ENCODE measurements at regions not wholly inside any gene's neighbourhood (a gene's known extent, or its start where the extent isn't known, plus 50 kb on each side); places are given as distances from the start of the nearest gene placed in this dataset.

GRCh38 chr4:157806184-157806583 lies 366.6 kb downstream of the GASK1B start:
- CTCF ChIA-PET: no interaction called here
- POLR2A ChIA-PET: no interaction called here

- ChIA-PET POLR2A (no interaction called here), CTCF (no interaction called here)
Observed at GRCh38 chr4:157804986-157805385, 367.8 kb downstream of the GASK1B start.

GRCh38 chr4:157803845-157804521 lies 368.8 kb downstream of the GASK1B start:
- ChIA-PET CTCF (no interaction called here), POLR2A (no interaction called here)

GRCh38 chr4:157803421-157803820 lies 369.4 kb downstream of the GASK1B start:
- ChIA-PET CTCF (no interaction called here), POLR2A (no interaction called here)

GRCh38 chr4:157795495-157795894 lies 377.3 kb downstream of the GASK1B start:
- ChIA-PET CTCF (no interaction called here), POLR2A (no interaction called here)

GRCh38 chr4:157792716-157793115 lies 380.1 kb downstream of the GASK1B start:
- POLR2A ChIA-PET: no interaction called here
- CTCF ChIA-PET: interaction anchor here (0.8 kb wide), 1 partner anchor 111 kb away, joined by 5 read pairs; no protein-coding TSS in a partner anchor

- ChIA-PET POLR2A (no interaction called here), CTCF (no interaction called here)
Observed at GRCh38 chr4:157791236-157791635, 381.6 kb downstream of the GASK1B start.

- CTCF ChIA-PET: no interaction called here
- POLR2A ChIA-PET: no interaction called here
Observed at GRCh38 chr4:157787618-157788017, 385.2 kb downstream of the GASK1B start.

GRCh38 chr4:157781361-157781760 lies 391.5 kb downstream of the GASK1B start:
- CTCF ChIA-PET: no interaction called here
- POLR2A ChIA-PET: no interaction called here

GRCh38 chr4:157779081-157779480 lies 393.7 kb downstream of the GASK1B start:
- ChIA-PET CTCF (no interaction called here), POLR2A (no interaction called here)

GRCh38 chr4:157776930-157777528 lies 395.8 kb downstream of the GASK1B start:
- ChIA-PET POLR2A (no interaction called here), CTCF (no interaction called here)

GRCh38 chr4:157775971-157776370 lies 396.9 kb downstream of the GASK1B start:
- POLR2A ChIA-PET: no interaction called here

GRCh38 chr4:157772907-157773306 lies 399.9 kb downstream of the GASK1B start:
- CTCF ChIA-PET: no interaction called here
- POLR2A ChIA-PET: no interaction called here

More at GRCh38 chr4:157775971-157776370, 396.9 kb downstream of the GASK1B start:
- CTCF ChIA-PET: no interaction called here

GRCh38 chr4:157768419-157768818 lies 404.4 kb downstream of the GASK1B start:
- CTCF ChIA-PET: no interaction called here
- POLR2A ChIA-PET: no interaction called here

GRCh38 chr4:157763490-157763889 lies 409.3 kb downstream of the GASK1B start:
- POLR2A ChIA-PET: no interaction called here
- CTCF ChIA-PET: no interaction called here

- CTCF ChIA-PET: no interaction called here
Observed at GRCh38 chr4:157754410-157754809, 418.4 kb downstream of the GASK1B start.

GRCh38 chr4:157751631-157752030 lies 421.2 kb downstream of the GASK1B start:
- ChIA-PET CTCF (no interaction called here), POLR2A (no interaction called here)

More at GRCh38 chr4:157754410-157754809, 418.4 kb downstream of the GASK1B start:
- POLR2A ChIA-PET: no interaction called here

- POLR2A ChIA-PET: no interaction called here
- CTCF ChIA-PET: no interaction called here
Observed at GRCh38 chr4:157741642-157742041, 431.2 kb downstream of the GASK1B start.

GRCh38 chr4:157739242-157739641 lies 433.6 kb downstream of the GASK1B start:
- CTCF ChIA-PET: no interaction called here
- POLR2A ChIA-PET: no interaction called here

GRCh38 chr4:157728215-157728614 lies 444.6 kb downstream of the GASK1B start:
- ChIA-PET CTCF (no interaction called here), POLR2A (no interaction called here)

GRCh38 chr4:157727163-157727562 lies 445.7 kb downstream of the GASK1B start:
- POLR2A ChIA-PET: no interaction called here
- CTCF ChIA-PET: no interaction called here

GRCh38 chr4:157722146-157722545 lies 450.7 kb downstream of the GASK1B start:
- ChIA-PET CTCF (no interaction called here), POLR2A (no interaction called here)
